ENCODE measurements at regions not wholly inside any gene's neighbourhood (a gene's known extent, or its start where the extent isn't known, plus 50 kb on each side); places are given as distances from the start of the nearest gene placed in this dataset.

GRCh38 chrX:77061022-77061421 is 386.2 kb upstream of the FGF16 start:
- TF ChIP-seq CTCF (IDR thresholded peaks at IDR 0.05 in 4 of 5, conservative IDR thresholded peaks at IDR 0.05 in 1 of 5) (no peak), POLR2A (IDR thresholded peaks at IDR 0.05) (no peak)
